ENCODE measurements at regions not wholly inside any gene's neighbourhood (a gene's known extent, or its start where the extent isn't known, plus 50 kb on each side); places are given as distances from the start of the nearest gene placed in this dataset.

- TF ChIP-seq CTCF (IDR thresholded peaks at IDR 0.05), result no peak
Observed at GRCh38 chr2:239688840-239689239, 288.0 kb upstream of the HDAC4 start.

DNA sequence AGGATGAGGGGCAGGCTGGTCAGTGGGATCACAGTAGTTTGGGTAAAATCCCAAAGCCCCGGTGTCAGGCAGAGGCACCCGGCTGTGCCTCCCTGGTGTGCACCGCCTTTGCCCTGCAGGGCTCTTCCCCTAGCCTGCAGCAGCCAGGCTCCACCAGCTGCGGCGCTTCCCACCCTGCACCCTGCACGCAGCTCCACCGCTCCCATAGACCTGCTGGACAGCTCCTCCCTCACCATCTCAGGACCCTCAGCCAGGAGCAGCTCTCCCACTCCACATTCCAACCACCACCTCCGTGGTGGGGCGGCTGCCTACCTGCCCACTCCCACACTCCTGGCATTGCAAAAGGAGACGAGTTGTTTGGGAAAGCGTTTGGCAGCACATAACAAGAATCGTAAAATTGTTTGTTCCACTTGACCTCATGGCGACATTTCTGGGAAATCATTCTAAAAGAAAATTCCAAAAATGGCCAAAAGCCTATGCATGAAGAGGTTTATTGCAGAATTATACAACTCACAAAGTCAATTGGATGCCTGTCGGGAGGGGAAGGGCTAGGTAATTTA lies 287.4 kb upstream of the HDAC4 start:
- Histone ChIP-seq H3K9me3 (no peaks in the 10 kb centered on the region), H3K4me3 (ENCODE audit: low read depth in 1 of 2, low read length in 1 of 2) (no peak overlapping the region), H3K4me1 (ENCODE audit: control insufficient read depth in 1 of 2, insufficient read depth in 1 of 2, low read depth in 1 of 2, low read length in 1 of 2) (no peaks in the 10 kb centered on the region), H3K27ac (no peak overlapping the region), H3K36me3 (no peaks in the 10 kb centered on the region), H3K27me3 (peaks cover 55% of the 10 kb centered on the region)
- no peak for TF ChIP-seq CTCF (IDR thresholded peaks at IDR 0.05)

More at GRCh38 chr2:239688840-239689239, 288.0 kb upstream of the HDAC4 start:
- Histone ChIP-seq H3K27ac (no peak overlapping the region), H3K9me3 (no peaks in the 10 kb centered on the region), H3K36me3 (no peaks in the 10 kb centered on the region), H3K4me3 (ENCODE audit: low read depth in 1 of 2, low read length in 1 of 2) (no peak overlapping the region), H3K4me1 (ENCODE audit: control insufficient read depth in 1 of 2, insufficient read depth in 1 of 2, low read depth in 1 of 2, low read length in 1 of 2) (no peaks in the 10 kb centered on the region), H3K27me3 (peaks cover 52% of the 10 kb centered on the region)

- no peaks in the 10 kb centered on the region for H3K9me3 ChIP-seq
- H3K27me3 ChIP-seq, result peaks cover 59% of the 10 kb centered on the region
- no peaks in the 10 kb centered on the region for H3K36me3 ChIP-seq
- no peak for TF ChIP-seq CTCF (IDR thresholded peaks at IDR 0.05)
- H3K4me3 ChIP-seq (ENCODE audit: low read depth in 1 of 2, low read length in 1 of 2), result no peak overlapping the region
- H3K4me1 ChIP-seq (ENCODE audit: control insufficient read depth in 1 of 2, insufficient read depth in 1 of 2, low read depth in 1 of 2, low read length in 1 of 2), result no peaks in the 10 kb centered on the region
- no peak overlapping the region for H3K27ac ChIP-seq
Observed at GRCh38 chr2:239687441-239687840, 286.6 kb upstream of the HDAC4 start.

DNA sequence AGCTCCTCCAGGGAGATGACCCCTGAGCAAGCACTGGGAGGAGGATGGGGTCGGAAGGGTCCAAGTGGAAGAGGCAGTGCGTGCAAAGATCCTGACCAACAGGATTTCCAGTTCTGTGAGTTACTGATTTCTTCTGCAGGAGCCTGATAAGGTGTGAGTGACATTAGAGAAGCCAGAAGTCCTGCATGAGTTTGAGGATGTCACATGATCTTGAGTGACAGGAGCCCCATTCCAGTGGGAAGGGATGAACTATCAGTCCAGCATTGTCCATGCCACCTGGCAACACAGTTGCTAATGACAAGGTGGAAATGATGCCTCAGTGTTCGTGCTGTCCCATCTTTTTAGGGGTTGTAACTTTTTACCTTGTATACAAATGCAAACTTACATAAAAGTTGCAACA lies 285.1 kb upstream of the HDAC4 start:
- Histone ChIP-seq H3K27ac (no peak overlapping the region), H3K4me1 (ENCODE audit: control insufficient read depth in 1 of 2, insufficient read depth in 1 of 2, low read depth in 1 of 2, low read length in 1 of 2) (no peaks in the 10 kb centered on the region), H3K4me3 (ENCODE audit: low read depth in 1 of 2, low read length in 1 of 2) (no peak overlapping the region), H3K27me3 (peaks cover 71% of the 10 kb centered on the region), H3K9me3 (no peaks in the 10 kb centered on the region), H3K36me3 (no peaks in the 10 kb centered on the region)
- no peak for TF ChIP-seq CTCF (IDR thresholded peaks at IDR 0.05)

DNA sequence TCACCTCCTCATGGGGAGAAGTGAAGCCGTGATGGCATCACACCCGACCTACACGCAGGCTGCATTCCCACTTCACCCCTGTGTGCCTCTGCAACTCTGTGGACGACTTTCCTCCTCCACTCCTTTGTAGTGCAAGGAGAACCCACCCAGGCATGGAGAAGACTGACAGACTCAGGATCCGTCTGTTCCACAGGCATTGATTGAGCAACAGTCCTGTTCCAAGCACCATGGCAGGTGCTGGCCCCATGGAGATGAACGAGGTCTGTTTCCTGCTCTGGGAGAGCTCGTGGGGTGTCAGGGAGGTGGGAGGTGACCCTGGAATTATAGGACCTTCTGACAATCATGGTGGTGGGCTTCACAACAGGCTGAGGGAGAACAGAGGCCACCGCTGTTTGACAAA lies 284.7 kb upstream of the HDAC4 start:
- H3K36me3 ChIP-seq, result no peaks in the 10 kb centered on the region
- TF ChIP-seq CTCF (IDR thresholded peaks at IDR 0.05), result no peak
- H3K4me3 ChIP-seq (ENCODE audit: low read depth in 1 of 2, low read length in 1 of 2), result no peak overlapping the region
- no peak overlapping the region for H3K27ac ChIP-seq
- peaks cover 75% of the 10 kb centered on the region for H3K27me3 ChIP-seq
- H3K9me3 ChIP-seq, result no peaks in the 10 kb centered on the region
- H3K4me1 ChIP-seq (ENCODE audit: control insufficient read depth in 1 of 2, insufficient read depth in 1 of 2, low read depth in 1 of 2, low read length in 1 of 2), result no peaks in the 10 kb centered on the region

GRCh38 chr2:239684996-239685395 lies 284.2 kb upstream of the HDAC4 start:
- Histone ChIP-seq H3K9me3 (no peaks in the 10 kb centered on the region), H3K27me3 (peaks cover 80% of the 10 kb centered on the region), H3K4me1 (ENCODE audit: control insufficient read depth in 1 of 2, insufficient read depth in 1 of 2, low read depth in 1 of 2, low read length in 1 of 2) (no peaks in the 10 kb centered on the region), H3K27ac (no peak overlapping the region), H3K4me3 (ENCODE audit: low read depth in 1 of 2, low read length in 1 of 2) (no peak overlapping the region), H3K36me3 (no peaks in the 10 kb centered on the region)
- no peak for TF ChIP-seq CTCF (IDR thresholded peaks at IDR 0.05)
